ENCODE measurements at regions not wholly inside any gene's neighbourhood (a gene's known extent, or its start where the extent isn't known, plus 50 kb on each side); places are given as distances from the start of the nearest gene placed in this dataset.

DNA sequence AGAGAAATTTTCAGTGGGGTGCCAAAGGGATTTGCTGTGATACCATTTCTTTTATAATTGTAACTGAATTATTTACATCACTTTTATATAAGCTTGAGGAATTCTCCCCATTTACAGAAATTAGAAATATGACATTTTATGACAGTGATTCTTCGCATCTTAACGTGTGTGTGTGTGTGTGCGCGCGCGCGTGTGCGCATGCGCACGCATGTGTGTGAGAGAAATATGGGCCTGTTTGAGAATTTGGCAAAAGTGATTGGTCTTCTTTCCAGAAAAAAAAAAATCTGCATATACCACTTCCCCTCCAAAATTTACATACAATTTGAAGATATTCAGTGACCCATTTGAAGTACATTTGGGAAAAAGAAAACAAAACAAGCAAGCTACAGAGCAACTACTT lies 190.7 kb upstream of the PDE4D start:
- H3K4me3 Mint-ChIP-seq (ENCODE audit: unreplicated experiment) = no peak overlapping the region
- TF ChIP-seq, protein P1, sequence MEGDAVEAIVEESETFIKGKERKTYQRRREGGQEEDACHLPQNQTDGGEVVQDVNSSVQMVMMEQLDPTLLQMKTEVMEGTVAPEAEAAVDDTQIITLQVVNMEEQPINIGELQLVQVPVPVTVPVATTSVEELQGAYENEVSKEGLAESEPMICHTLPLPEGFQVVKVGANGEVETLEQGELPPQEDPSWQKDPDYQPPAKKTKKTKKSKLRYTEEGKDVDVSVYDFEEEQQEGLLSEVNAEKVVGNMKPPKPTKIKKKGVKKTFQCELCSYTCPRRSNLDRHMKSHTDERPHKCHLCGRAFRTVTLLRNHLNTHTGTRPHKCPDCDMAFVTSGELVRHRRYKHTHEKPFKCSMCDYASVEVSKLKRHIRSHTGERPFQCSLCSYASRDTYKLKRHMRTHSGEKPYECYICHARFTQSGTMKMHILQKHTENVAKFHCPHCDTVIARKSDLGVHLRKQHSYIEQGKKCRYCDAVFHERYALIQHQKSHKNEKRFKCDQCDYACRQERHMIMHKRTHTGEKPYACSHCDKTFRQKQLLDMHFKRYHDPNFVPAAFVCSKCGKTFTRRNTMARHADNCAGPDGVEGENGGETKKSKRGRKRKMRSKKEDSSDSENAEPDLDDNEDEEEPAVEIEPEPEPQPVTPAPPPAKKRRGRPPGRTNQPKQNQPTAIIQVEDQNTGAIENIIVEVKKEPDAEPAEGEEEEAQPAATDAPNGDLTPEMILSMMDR (IDR thresholded peaks at IDR 0.05; ENCODE audit: partially characterized antibody, unreplicated experiment) = no peak
- DNase-seq = no peak
- peaks cover 3% of the 10 kb centered on the region for H3K9me3 Mint-ChIP-seq (ENCODE audit: unreplicated experiment)
- no peaks in the 10 kb centered on the region for H3K4me1 Mint-ChIP-seq (ENCODE audit: low read depth, unreplicated experiment)
- no peaks in the 10 kb centered on the region for H3K36me3 Mint-ChIP-seq (ENCODE audit: unreplicated experiment)
- H3K27me3 Mint-ChIP-seq (ENCODE audit: unreplicated experiment) = no peaks in the 10 kb centered on the region
- no peak overlapping the region for H3K27ac Mint-ChIP-seq (ENCODE audit: unreplicated experiment)

DNA sequence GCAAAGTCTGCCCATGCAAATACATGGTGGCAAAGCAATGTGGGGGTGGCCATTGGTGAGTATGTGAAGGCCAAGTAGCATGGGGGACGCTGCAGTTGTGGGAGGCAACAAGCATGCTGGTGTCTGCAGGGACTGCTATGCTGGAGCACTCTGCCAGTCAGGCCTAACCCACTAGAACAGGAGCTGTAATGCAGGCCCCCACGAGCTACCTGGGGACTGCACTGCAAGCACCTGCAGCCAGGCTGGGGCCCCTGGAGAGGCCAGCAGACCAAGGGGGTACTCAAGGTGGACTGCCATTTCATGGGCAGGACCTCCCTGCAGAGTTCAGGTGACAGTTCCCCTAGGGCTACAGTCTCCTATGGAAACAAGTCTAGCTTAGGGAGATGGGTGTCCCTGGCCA lies 183.8 kb upstream of the PDE4D start:
- Mint-ChIP-seq H3K9me3 (ENCODE audit: unreplicated experiment) (peaks cover 3% of the 10 kb centered on the region), H3K4me1 (ENCODE audit: low read depth, unreplicated experiment) (no peaks in the 10 kb centered on the region), H3K27me3 (ENCODE audit: unreplicated experiment) (no peaks in the 10 kb centered on the region), H3K27ac (ENCODE audit: unreplicated experiment) (no peak overlapping the region), H3K4me3 (ENCODE audit: unreplicated experiment) (no peak overlapping the region), H3K36me3 (ENCODE audit: unreplicated experiment) (no peaks in the 10 kb centered on the region)
- TF ChIP-seq, protein P1 (IDR thresholded peaks at IDR 0.05; ENCODE audit: partially characterized antibody, unreplicated experiment) = no peak
- DNase-seq = no peak

DNA sequence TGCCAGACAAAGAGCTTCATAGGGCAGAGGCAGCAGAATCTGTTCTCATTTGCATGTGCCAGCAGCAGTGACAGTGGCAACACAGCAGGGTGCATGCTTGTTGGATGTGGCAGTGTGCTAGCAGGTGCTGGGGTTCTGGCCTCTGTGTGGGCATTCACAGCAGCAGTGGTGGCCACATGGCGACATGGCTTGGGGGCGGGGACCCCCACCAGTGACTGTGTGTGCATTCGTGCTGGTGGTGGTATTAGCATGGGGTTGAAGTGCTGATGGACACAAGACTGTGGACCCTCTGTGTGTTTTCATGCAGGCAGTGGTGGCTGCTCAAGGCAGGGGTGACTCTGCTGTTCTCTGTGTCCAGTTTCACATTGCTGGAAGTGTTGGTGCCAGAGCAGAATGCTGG lies 183.2 kb upstream of the PDE4D start:
- no peak overlapping the region for H3K27ac Mint-ChIP-seq (ENCODE audit: unreplicated experiment)
- peaks cover 3% of the 10 kb centered on the region for H3K9me3 Mint-ChIP-seq (ENCODE audit: unreplicated experiment)
- no peaks in the 10 kb centered on the region for H3K27me3 Mint-ChIP-seq (ENCODE audit: unreplicated experiment)
- no peaks in the 10 kb centered on the region for H3K4me1 Mint-ChIP-seq (ENCODE audit: low read depth, unreplicated experiment)
- H3K4me3 Mint-ChIP-seq (ENCODE audit: unreplicated experiment) = no peak overlapping the region
- TF ChIP-seq, protein P1 (IDR thresholded peaks at IDR 0.05; ENCODE audit: partially characterized antibody, unreplicated experiment) = no peak
- no peaks in the 10 kb centered on the region for H3K36me3 Mint-ChIP-seq (ENCODE audit: unreplicated experiment)
- no peak for DNase-seq

DNA sequence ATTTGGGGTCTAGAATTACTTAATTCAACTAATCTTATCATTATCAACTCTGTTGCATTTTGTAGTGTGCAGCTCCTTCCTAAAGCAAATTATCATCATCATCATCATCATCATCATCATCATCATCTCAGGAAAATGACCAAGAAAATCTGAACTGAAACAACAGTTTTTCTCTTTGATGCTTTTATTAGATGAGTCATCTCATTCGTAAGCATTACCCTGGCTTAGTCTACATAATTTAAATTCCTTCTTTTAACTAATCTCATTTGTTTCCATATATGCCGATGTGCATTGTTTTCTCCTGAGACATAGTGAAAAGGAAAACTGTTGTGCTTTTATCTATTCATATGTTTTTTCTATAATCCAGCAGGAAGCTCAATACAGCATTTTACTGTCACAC lies 173.0 kb upstream of the PDE4D start:
- peaks cover 2% of the 10 kb centered on the region for H3K9me3 Mint-ChIP-seq (ENCODE audit: unreplicated experiment)
- no peak for DNase-seq
- no peaks in the 10 kb centered on the region for H3K36me3 Mint-ChIP-seq (ENCODE audit: unreplicated experiment)
- H3K27ac Mint-ChIP-seq (ENCODE audit: unreplicated experiment) = no peak overlapping the region
- TF ChIP-seq, protein P1 (IDR thresholded peaks at IDR 0.05; ENCODE audit: partially characterized antibody, unreplicated experiment) = no peak
- H3K4me1 Mint-ChIP-seq (ENCODE audit: low read depth, unreplicated experiment) = no peaks in the 10 kb centered on the region
- H3K4me3 Mint-ChIP-seq (ENCODE audit: unreplicated experiment) = no peak overlapping the region
- no peaks in the 10 kb centered on the region for H3K27me3 Mint-ChIP-seq (ENCODE audit: unreplicated experiment)

DNA sequence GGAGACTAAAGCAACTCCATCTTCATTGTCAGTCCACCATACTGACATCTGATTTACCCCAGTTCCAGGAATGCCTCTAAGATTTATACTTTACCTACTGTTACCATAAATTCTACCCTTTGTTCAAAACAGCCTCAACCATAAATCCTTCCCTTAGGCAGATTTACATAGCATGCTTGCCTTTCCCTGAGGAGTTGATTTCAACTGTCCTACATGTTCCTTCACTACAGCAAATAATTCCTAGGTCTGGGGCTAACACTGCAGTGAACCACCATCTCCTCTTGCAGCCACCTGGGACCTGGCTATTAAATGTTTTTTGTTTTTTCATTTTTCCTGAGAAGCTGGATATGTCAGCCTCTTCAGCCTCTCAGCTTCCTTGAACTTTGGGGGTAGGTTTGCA lies 166.9 kb upstream of the PDE4D start:
- Mint-ChIP-seq H3K27ac (ENCODE audit: unreplicated experiment) (no peak overlapping the region), H3K9me3 (ENCODE audit: unreplicated experiment) (peaks cover 1% of the 10 kb centered on the region), H3K4me3 (ENCODE audit: unreplicated experiment) (no peak overlapping the region), H3K27me3 (ENCODE audit: unreplicated experiment) (no peaks in the 10 kb centered on the region), H3K4me1 (ENCODE audit: low read depth, unreplicated experiment) (no peaks in the 10 kb centered on the region), H3K36me3 (ENCODE audit: unreplicated experiment) (no peaks in the 10 kb centered on the region)
- TF ChIP-seq, protein P1 (IDR thresholded peaks at IDR 0.05; ENCODE audit: partially characterized antibody, unreplicated experiment) = no peak
- no peak for DNase-seq

Measured in glutamatergic neuron (in vitro differentiated cells).